ENCODE measurements at regions not wholly inside any gene's neighbourhood (a gene's known extent, or its start where the extent isn't known, plus 50 kb on each side); places are given as distances from the start of the nearest gene placed in this dataset.

DNA sequence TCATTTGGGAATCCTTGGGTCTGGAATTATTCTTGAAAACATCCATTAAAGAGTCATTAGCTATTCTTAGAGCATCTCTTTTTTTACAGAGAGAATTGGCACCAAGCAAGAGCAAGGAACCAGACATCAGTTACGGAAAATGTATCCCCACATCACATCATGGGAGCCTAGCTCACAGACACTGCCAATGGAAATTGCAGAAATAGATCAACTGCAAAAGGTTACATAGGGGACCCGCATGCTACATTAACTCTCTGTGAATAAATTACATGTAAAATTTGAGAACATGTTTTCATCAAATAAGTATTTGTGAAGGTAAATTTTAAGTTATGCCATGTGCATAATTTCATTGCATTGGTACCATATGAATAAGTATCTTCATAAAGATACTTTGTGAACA is 224.8 kb downstream of the ZNF248 start:
- TF ChIP-seq, protein P1, sequence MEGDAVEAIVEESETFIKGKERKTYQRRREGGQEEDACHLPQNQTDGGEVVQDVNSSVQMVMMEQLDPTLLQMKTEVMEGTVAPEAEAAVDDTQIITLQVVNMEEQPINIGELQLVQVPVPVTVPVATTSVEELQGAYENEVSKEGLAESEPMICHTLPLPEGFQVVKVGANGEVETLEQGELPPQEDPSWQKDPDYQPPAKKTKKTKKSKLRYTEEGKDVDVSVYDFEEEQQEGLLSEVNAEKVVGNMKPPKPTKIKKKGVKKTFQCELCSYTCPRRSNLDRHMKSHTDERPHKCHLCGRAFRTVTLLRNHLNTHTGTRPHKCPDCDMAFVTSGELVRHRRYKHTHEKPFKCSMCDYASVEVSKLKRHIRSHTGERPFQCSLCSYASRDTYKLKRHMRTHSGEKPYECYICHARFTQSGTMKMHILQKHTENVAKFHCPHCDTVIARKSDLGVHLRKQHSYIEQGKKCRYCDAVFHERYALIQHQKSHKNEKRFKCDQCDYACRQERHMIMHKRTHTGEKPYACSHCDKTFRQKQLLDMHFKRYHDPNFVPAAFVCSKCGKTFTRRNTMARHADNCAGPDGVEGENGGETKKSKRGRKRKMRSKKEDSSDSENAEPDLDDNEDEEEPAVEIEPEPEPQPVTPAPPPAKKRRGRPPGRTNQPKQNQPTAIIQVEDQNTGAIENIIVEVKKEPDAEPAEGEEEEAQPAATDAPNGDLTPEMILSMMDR (IDR thresholded peaks at IDR 0.05) = no peak
- TF ChIP-seq POLR2A (IDR thresholded peaks at IDR 0.05) = no peak
